ENCODE measurements at regions not wholly inside any gene's neighbourhood (a gene's known extent, or its start where the extent isn't known, plus 50 kb on each side); places are given as distances from the start of the nearest gene placed in this dataset.
A peak's percentile ranks its signal among the peaks of the same experiment; 100 is the strongest.

DNA sequence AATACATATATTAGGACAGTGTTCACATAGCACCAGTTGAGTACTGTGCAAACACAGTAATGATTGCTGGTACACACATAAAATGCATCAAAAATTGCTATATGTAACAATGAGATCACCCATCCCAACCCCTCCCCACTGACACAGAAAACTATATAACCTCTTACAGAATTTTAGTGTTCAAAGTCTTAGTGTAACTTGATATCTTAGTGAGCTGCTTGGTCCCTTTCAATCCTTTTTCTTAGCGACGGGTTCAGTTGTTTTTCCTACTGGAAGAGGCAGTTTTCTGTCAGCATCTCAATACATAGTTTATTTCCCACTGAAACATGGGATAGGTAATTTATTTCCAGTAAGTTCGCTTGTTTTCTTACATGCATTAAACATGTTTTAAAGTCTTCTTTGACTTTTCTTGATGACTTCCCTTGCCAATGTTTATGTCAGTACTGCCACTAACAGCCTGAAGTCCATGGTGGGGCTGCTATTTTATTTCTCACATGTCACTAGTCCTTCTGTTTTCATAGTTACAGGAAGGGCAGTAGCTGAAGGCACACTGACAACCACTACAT lies 96.4 kb upstream of the FOXC1 start:
- no peak for DNase-seq (ENCODE audit: low spot score in 2 of 2)
- in situ Hi-C loops (cut with MboI; ENCODE audit: low sequenced_read_pairs): no loop called here
- no peaks in the 10 kb centered on the region for H3K27me3 ChIP-seq (ENCODE audit: low read depth)
- H3K4me3 ChIP-seq: no peak overlapping the region
- no peaks in the 10 kb centered on the region for H3K9me3 ChIP-seq
- no peaks in the 10 kb centered on the region for H3K36me3 ChIP-seq (replicated peaks)
- H3K4me1 ChIP-seq: no peaks in the 10 kb centered on the region

DNA sequence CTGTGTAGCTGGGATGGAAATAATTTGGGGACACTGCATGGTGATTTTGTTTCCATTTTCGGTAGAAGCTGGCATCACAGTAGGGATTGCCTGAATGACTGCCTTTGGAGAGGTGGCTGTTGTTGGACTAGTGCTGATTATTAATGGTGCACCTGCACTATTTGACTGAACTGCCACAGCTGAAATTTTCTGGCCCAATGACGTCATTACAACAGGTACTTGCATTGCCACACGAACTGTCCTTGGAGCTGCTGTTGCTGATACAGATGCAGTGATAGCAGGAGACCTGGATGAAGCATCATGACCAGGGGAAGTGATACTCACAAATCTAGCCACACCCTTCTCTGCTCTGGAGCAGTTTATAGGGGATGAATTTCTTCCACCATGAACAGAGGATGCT lies 95.6 kb upstream of the FOXC1 start:
- Histone ChIP-seq H3K36me3 (replicated peaks) (no peaks in the 10 kb centered on the region), H3K4me3 (no peak overlapping the region), H3K4me1 (no peaks in the 10 kb centered on the region), H3K9me3 (no peaks in the 10 kb centered on the region), H3K27me3 (ENCODE audit: low read depth) (no peaks in the 10 kb centered on the region)
- in situ Hi-C loops (cut with MboI; ENCODE audit: low sequenced_read_pairs): no loop called here
- no peak for DNase-seq (ENCODE audit: low spot score in 2 of 2)

- no peaks in the 10 kb centered on the region for H3K36me3 ChIP-seq (replicated peaks)
- H3K27me3 ChIP-seq (ENCODE audit: low read depth): no peaks in the 10 kb centered on the region
- in situ Hi-C loops (cut with MboI; ENCODE audit: low sequenced_read_pairs): no loop called here
- H3K4me3 ChIP-seq: no peak overlapping the region
- no peaks in the 10 kb centered on the region for H3K9me3 ChIP-seq
- DNase-seq (ENCODE audit: low spot score in 2 of 2): no peak
- H3K4me1 ChIP-seq: no peaks in the 10 kb centered on the region
Observed at GRCh38 chr6:1515280-1515679, 94.4 kb upstream of the FOXC1 start.

DNA sequence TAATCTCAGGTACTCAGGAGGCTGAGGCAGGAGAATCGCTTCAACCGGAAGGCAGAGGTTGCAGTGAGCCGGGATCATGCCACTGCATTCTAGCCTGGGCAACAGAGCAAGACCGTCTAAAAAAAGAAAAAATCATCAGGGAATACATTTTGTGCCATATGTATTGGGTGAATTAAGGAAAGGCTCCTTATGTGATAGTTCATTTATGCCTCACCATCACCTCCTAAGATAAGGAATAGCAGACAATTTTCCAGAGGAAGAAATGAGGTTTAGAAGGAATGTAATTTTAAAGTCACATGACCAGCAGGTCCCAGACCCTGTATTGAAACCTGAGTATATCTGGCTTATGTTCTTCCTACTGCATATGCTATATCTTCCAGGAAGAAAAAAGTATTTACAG lies 93.9 kb upstream of the FOXC1 start:
- Histone ChIP-seq H3K4me1 (no peaks in the 10 kb centered on the region), H3K27me3 (ENCODE audit: low read depth) (no peaks in the 10 kb centered on the region), H3K9me3 (no peaks in the 10 kb centered on the region), H3K36me3 (replicated peaks) (no peaks in the 10 kb centered on the region), H3K4me3 (no peak overlapping the region)
- in situ Hi-C loops (cut with MboI; ENCODE audit: low sequenced_read_pairs): no loop called here
- no peak for DNase-seq (ENCODE audit: low spot score in 2 of 2)

- H3K4me3 ChIP-seq: no peak overlapping the region
- no peaks in the 10 kb centered on the region for H3K36me3 ChIP-seq (replicated peaks)
- no peaks in the 10 kb centered on the region for H3K27me3 ChIP-seq (ENCODE audit: low read depth)
- DNase-seq (ENCODE audit: low spot score in 2 of 2): no peak
- in situ Hi-C loops (cut with MboI; ENCODE audit: low sequenced_read_pairs): no loop called here
- H3K4me1 ChIP-seq: no peaks in the 10 kb centered on the region
- no peaks in the 10 kb centered on the region for H3K9me3 ChIP-seq
Observed at GRCh38 chr6:1516742-1517520, 92.8 kb upstream of the FOXC1 start.

- in situ Hi-C loops (cut with MboI; ENCODE audit: low sequenced_read_pairs): no loop called here
- no peaks in the 10 kb centered on the region for H3K4me1 ChIP-seq
Observed at GRCh38 chr6:1518855-1519254, 90.9 kb upstream of the FOXC1 start.

GRCh38 chr6:1519597-1519996 lies 90.1 kb upstream of the FOXC1 start:
- no peak for DNase-seq (ENCODE audit: low spot score in 2 of 2)
- Histone ChIP-seq H3K36me3 (replicated peaks) (no peaks in the 10 kb centered on the region), H3K4me3 (no peak overlapping the region), H3K27me3 (ENCODE audit: low read depth) (no peaks in the 10 kb centered on the region), H3K9me3 (no peaks in the 10 kb centered on the region), H3K4me1 (no peaks in the 10 kb centered on the region)
- in situ Hi-C loops (cut with MboI; ENCODE audit: low sequenced_read_pairs): no loop called here

More at GRCh38 chr6:1518855-1519254, 90.9 kb upstream of the FOXC1 start:
- no peaks in the 10 kb centered on the region for H3K27me3 ChIP-seq (ENCODE audit: low read depth)
- H3K36me3 ChIP-seq (replicated peaks): no peaks in the 10 kb centered on the region
- DNase-seq (ENCODE audit: low spot score in 2 of 2): no peak
- no peak overlapping the region for H3K4me3 ChIP-seq
- H3K9me3 ChIP-seq: no peaks in the 10 kb centered on the region

DNA sequence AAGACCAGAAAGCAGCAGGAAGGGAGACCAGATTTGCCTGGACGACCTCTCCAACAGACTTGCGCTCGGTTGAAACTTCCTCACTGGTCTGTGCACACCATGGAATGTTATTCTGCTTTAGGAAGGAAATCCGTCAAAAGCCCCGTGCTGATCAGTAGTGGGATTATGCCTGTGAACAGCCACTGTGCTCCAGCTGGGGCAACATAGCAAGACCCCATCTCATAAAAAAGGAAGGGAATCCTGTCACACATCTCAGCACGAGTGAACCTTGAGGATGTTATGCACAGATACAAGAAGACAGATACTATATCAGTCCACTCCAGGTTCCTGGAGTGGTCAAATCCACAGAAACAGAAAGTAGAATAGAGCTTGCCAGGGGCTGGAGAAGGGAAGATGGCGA lies 86.9 kb upstream of the FOXC1 start:
- Histone ChIP-seq H3K4me1 (no peaks in the 10 kb centered on the region), H3K36me3 (replicated peaks) (no peaks in the 10 kb centered on the region), H3K27me3 (ENCODE audit: low read depth) (no peaks in the 10 kb centered on the region), H3K4me3 (no peak overlapping the region), H3K9me3 (no peaks in the 10 kb centered on the region)
- in situ Hi-C loops (cut with MboI; ENCODE audit: low sequenced_read_pairs): no loop called here
- DNase-seq (ENCODE audit: low spot score in 2 of 2): no peak

GRCh38 chr6:1524040-1524480 lies 85.7 kb upstream of the FOXC1 start:
- Histone ChIP-seq H3K4me3 (no peak overlapping the region), H3K36me3 (replicated peaks) (no peaks in the 10 kb centered on the region), H3K27me3 (ENCODE audit: low read depth) (no peaks in the 10 kb centered on the region), H3K4me1 (no peaks in the 10 kb centered on the region), H3K9me3 (no peaks in the 10 kb centered on the region)
- in situ Hi-C loops (cut with MboI; ENCODE audit: low sequenced_read_pairs): no loop called here
- DNase-seq (ENCODE audit: low spot score in 2 of 2): peak in 1 of 2 experiments; percentile 76

GRCh38 chr6:1525364-1526038 lies 84.2 kb upstream of the FOXC1 start:
- DNase-seq (ENCODE audit: low spot score in 2 of 2): no peak
- Histone ChIP-seq H3K36me3 (replicated peaks) (no peaks in the 10 kb centered on the region), H3K4me1 (no peaks in the 10 kb centered on the region), H3K27me3 (ENCODE audit: low read depth) (no peaks in the 10 kb centered on the region), H3K9me3 (no peaks in the 10 kb centered on the region), H3K4me3 (no peak overlapping the region)
- in situ Hi-C loops (cut with MboI; ENCODE audit: low sequenced_read_pairs): no loop called here

- DNase-seq (ENCODE audit: low spot score in 2 of 2): no peak
- in situ Hi-C loops (cut with MboI; ENCODE audit: low sequenced_read_pairs): no loop called here
Observed at GRCh38 chr6:1526398-1527072, 83.2 kb upstream of the FOXC1 start.

GRCh38 chr6:1527073-1527457 lies 82.7 kb upstream of the FOXC1 start:
- peak; percentile 7 to 48 for DNase-seq (ENCODE audit: low spot score in 2 of 2)
- Histone ChIP-seq H3K36me3 (replicated peaks) (no peaks in the 10 kb centered on the region), H3K27me3 (ENCODE audit: low read depth) (no peaks in the 10 kb centered on the region), H3K4me3 (no peak overlapping the region), H3K4me1 (no peaks in the 10 kb centered on the region), H3K9me3 (no peaks in the 10 kb centered on the region)
- in situ Hi-C loops (cut with MboI; ENCODE audit: low sequenced_read_pairs): no loop called here

More at GRCh38 chr6:1526398-1527072, 83.2 kb upstream of the FOXC1 start:
- no peaks in the 10 kb centered on the region for H3K36me3 ChIP-seq (replicated peaks)
- no peaks in the 10 kb centered on the region for H3K9me3 ChIP-seq
- H3K27me3 ChIP-seq (ENCODE audit: low read depth): no peaks in the 10 kb centered on the region
- no peak overlapping the region for H3K4me3 ChIP-seq
- no peaks in the 10 kb centered on the region for H3K4me1 ChIP-seq

GRCh38 chr6:1535295-1535694 lies 74.4 kb upstream of the FOXC1 start:
- Histone ChIP-seq H3K9me3 (no peaks in the 10 kb centered on the region), H3K4me1 (no peaks in the 10 kb centered on the region), H3K27me3 (ENCODE audit: low read depth) (no peaks in the 10 kb centered on the region), H3K36me3 (replicated peaks) (no peaks in the 10 kb centered on the region), H3K4me3 (no peak overlapping the region)
- DNase-seq (ENCODE audit: low spot score in 2 of 2): no peak
- in situ Hi-C loops (cut with MboI; ENCODE audit: low sequenced_read_pairs): no loop called here

All from HAP-1 (cell line).